ENCODE measurements at regions not wholly inside any gene's neighbourhood (a gene's known extent, or its start where the extent isn't known, plus 50 kb on each side); places are given as distances from the start of the nearest gene placed in this dataset.
"Not testable (repeated sequence)": the region's sequence is repeated elsewhere in the genome, so short reads cannot be mapped to it uniquely, and the experiment has no call there.

DNA sequence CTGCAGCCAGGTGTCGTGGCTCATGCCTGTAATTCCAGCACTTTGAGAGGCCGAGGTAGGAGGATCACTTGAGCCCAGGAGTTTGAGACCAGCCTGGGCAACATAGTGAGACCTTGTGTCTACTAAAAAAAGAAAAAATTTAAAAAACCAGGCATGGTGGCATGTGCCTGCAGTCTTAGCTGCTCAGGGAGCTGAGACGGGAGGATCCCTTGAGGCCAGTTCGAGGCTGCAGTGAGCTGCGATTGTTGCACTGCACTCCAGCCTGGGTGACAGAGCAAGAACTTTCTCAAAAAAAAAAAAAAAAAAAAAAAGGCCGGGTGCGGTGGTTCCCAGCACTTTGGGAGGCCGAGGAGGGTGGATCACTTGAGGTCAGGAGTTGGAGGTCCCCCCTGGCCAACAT is 85.5 kb upstream of the CLDN5 start:
- not testable (repeated sequence) for H3K27ac ChIP-seq (ENCODE audit: insufficient read depth, low read length, poor library complexity, severe bottlenecking); DNase-seq; H3K36me3 ChIP-seq (ENCODE audit: control insufficient read depth, insufficient read depth, low read length); H3K27me3 ChIP-seq (replicated peaks; ENCODE audit: control insufficient read depth, insufficient read depth, low read length, poor library complexity, severe bottlenecking); H3K9me3 ChIP-seq (ENCODE audit: control insufficient read depth, low read length); H3K4me3 ChIP-seq (ENCODE audit: insufficient read depth, low read depth, low read length, poor library complexity, severe bottlenecking)
- peaks cover 13% of the 10 kb centered on the region for H3K4me1 ChIP-seq (ENCODE audit: control insufficient read depth, insufficient read depth, low read length, poor library complexity, severe bottlenecking)

DNA sequence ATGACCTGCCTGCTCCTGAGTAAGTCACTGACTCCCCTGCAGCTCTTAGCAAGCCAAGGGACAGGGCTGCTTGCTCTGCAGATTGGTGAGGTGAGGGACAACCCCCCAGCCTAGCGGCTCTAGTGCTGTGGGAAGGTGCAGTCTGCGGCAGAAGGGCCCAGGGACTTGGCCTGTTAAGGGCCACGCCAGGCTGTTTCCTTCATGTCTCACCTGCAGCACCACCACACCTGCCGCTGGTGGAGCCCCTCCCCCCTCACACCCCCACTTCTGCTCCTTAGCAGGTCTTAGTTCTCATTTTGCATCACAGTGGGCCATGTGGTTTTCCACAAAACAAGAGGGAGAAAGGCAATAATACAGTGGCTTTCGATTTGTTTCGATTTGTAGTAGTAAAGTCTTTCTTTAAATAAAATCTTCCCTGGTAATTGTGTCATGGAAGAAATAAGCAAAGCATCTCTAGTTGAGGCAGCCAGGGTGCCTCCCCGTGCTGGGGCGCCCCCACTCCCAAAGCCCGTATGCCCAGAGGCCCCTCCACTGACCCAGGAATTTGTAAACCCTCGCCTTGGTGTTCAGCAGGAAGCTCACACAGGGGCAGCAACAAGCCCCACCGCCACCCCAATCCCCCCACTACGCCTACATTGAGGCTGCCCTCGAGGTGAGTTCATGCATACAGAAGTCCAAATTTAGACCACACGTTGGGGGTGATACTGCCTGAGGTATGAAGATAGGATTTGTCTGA is 86.5 kb upstream of the CLDN5 start:
- H3K4me3 ChIP-seq (ENCODE audit: insufficient read depth, low read depth, low read length, poor library complexity, severe bottlenecking), result no peak overlapping the region

DNA sequence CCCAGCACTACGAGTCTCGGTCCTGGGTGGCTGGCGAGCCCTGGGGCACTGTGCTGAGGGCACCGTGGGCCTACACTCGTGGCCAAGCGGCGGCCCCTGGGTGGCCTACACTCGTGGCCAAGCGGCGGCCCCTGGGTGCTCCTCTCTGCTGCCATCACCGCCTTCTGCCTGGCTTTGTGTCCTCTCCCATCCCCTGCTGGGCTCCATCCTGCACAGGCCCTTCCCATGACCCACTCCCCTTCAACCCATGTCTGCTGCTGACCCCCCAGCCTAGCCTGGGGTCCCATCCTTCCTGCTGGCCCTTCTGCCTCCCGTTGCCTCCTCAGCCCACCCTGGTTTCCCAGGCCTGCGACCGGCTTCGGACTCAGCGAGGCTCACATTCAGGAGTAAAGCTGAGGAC is 87.4 kb upstream of the CLDN5 start:
- no peak overlapping the region for H3K27ac ChIP-seq (ENCODE audit: insufficient read depth, low read length, poor library complexity, severe bottlenecking)
- H3K4me1 ChIP-seq (ENCODE audit: control insufficient read depth, insufficient read depth, low read length, poor library complexity, severe bottlenecking), result peaks cover 13% of the 10 kb centered on the region
- H3K27me3 ChIP-seq (replicated peaks; ENCODE audit: control insufficient read depth, insufficient read depth, low read length, poor library complexity, severe bottlenecking), result no peaks in the 10 kb centered on the region
- H3K9me3 ChIP-seq (ENCODE audit: control insufficient read depth, low read length), result no peaks in the 10 kb centered on the region
- H3K36me3 ChIP-seq (ENCODE audit: control insufficient read depth, insufficient read depth, low read length), result no peaks in the 10 kb centered on the region
- no peak for DNase-seq
- H3K4me3 ChIP-seq (ENCODE audit: insufficient read depth, low read depth, low read length, poor library complexity, severe bottlenecking), result no peak overlapping the region

More for the DNA sequence above, 86.5 kb upstream of the CLDN5 start:
- H3K9me3 ChIP-seq (ENCODE audit: control insufficient read depth, low read length), result no peaks in the 10 kb centered on the region
- H3K36me3 ChIP-seq (ENCODE audit: control insufficient read depth, insufficient read depth, low read length), result no peaks in the 10 kb centered on the region
- no peak for DNase-seq
- H3K27ac ChIP-seq (ENCODE audit: insufficient read depth, low read length, poor library complexity, severe bottlenecking), result no peak overlapping the region
- H3K27me3 ChIP-seq (replicated peaks; ENCODE audit: control insufficient read depth, insufficient read depth, low read length, poor library complexity, severe bottlenecking), result no peaks in the 10 kb centered on the region
- peaks cover 13% of the 10 kb centered on the region for H3K4me1 ChIP-seq (ENCODE audit: control insufficient read depth, insufficient read depth, low read length, poor library complexity, severe bottlenecking)

DNA sequence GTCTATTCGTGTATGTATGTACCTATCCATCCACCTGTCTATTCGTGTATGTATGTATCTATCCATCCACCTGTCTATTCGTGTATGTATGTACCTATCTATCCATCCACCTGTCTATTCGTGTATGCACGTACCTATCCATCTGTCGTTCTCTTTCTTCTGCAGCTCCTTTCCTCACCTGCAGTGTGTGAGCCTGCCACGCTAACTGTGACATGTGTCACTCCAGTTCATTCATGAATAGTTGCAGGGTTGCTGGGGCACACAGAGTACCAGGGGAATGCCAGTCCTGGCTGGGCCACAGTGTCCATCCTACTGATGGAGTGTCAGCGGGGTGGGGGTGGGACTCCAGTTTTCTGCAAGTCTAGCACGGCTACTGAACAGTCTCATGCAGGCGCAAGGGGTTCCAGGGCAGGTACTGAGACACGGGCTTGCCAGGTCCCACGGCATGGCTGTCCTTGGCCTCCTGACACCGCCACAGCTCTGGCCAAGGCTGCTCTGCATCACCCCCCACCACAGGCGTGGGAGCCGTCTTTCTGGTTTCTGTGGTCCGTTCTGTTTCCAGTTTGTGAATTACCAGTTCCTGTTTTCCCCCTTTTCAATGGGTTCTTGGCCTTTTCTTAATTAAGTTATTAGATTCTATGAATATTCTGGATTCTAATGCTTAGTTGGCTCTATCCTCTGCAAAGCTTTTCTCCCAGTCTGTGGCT is 88.8 kb upstream of the CLDN5 start:
- H3K27me3 ChIP-seq (replicated peaks; ENCODE audit: control insufficient read depth, insufficient read depth, low read length, poor library complexity, severe bottlenecking), result no peaks in the 10 kb centered on the region
- no peak for DNase-seq
- H3K27ac ChIP-seq (ENCODE audit: insufficient read depth, low read length, poor library complexity, severe bottlenecking), result no peak overlapping the region
- no peaks in the 10 kb centered on the region for H3K36me3 ChIP-seq (ENCODE audit: control insufficient read depth, insufficient read depth, low read length)
- H3K9me3 ChIP-seq (ENCODE audit: control insufficient read depth, low read length), result no peaks in the 10 kb centered on the region
- peaks cover 7% of the 10 kb centered on the region for H3K4me1 ChIP-seq (ENCODE audit: control insufficient read depth, insufficient read depth, low read length, poor library complexity, severe bottlenecking)
- H3K4me3 ChIP-seq (ENCODE audit: insufficient read depth, low read depth, low read length, poor library complexity, severe bottlenecking), result no peak overlapping the region

DNA sequence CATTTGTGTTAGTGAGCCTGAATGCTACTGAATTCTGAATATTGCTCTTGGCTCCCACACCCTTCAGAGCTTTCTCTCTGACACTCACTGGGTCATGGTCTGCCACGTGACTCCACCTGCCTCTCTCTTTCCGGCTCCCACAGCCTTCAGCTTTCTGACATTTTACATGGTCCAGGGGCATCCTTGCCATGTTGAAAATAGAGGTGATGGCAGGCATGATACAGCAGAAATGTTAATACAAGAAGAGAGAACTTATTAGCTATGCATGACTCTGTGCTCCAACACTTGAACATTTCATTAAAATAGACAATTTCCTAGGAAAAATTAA is 90.3 kb upstream of the CLDN5 start:
- no peak overlapping the region for H3K27ac ChIP-seq (ENCODE audit: insufficient read depth, low read length, poor library complexity, severe bottlenecking)
- H3K27me3 ChIP-seq (replicated peaks; ENCODE audit: control insufficient read depth, insufficient read depth, low read length, poor library complexity, severe bottlenecking), result no peaks in the 10 kb centered on the region
- H3K4me1 ChIP-seq (ENCODE audit: control insufficient read depth, insufficient read depth, low read length, poor library complexity, severe bottlenecking), result peaks cover 7% of the 10 kb centered on the region
- no peak for DNase-seq
- H3K4me3 ChIP-seq (ENCODE audit: insufficient read depth, low read depth, low read length, poor library complexity, severe bottlenecking), result no peak overlapping the region
- no peaks in the 10 kb centered on the region for H3K36me3 ChIP-seq (ENCODE audit: control insufficient read depth, insufficient read depth, low read length)
- no peaks in the 10 kb centered on the region for H3K9me3 ChIP-seq (ENCODE audit: control insufficient read depth, low read length)

DNA sequence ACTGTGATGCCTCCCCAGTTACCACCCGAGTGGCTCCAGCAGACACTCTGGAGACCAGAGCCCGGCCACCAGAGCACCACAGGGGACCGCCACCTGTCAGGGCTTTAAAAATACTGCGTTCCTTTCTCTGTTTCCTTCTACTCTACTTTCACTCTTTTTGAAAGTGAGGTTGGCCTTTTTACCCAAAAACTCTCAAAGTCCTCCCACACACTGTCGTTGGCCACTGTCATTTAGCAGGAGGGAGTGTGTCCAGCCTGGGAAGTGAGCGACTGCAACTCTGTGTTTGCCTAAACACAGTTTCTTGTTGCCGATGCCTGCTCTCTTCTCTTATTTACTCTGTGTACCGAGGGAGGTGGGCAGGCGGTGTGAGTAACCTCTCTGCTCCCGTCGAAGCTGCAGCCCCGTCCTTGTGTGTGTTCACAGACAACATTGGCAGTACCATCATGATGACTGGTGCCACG is 90.8 kb upstream of the CLDN5 start:
- Histone ChIP-seq H3K9me3 (ENCODE audit: control insufficient read depth, low read length) (no peaks in the 10 kb centered on the region), H3K4me1 (ENCODE audit: control insufficient read depth, insufficient read depth, low read length, poor library complexity, severe bottlenecking) (peaks cover 7% of the 10 kb centered on the region), H3K4me3 (ENCODE audit: insufficient read depth, low read depth, low read length, poor library complexity, severe bottlenecking) (no peak overlapping the region), H3K27ac (ENCODE audit: insufficient read depth, low read length, poor library complexity, severe bottlenecking) (no peak overlapping the region), H3K36me3 (ENCODE audit: control insufficient read depth, insufficient read depth, low read length) (no peaks in the 10 kb centered on the region), H3K27me3 (replicated peaks; ENCODE audit: control insufficient read depth, insufficient read depth, low read length, poor library complexity, severe bottlenecking) (no peaks in the 10 kb centered on the region)
- DNase-seq, result no peak

DNA sequence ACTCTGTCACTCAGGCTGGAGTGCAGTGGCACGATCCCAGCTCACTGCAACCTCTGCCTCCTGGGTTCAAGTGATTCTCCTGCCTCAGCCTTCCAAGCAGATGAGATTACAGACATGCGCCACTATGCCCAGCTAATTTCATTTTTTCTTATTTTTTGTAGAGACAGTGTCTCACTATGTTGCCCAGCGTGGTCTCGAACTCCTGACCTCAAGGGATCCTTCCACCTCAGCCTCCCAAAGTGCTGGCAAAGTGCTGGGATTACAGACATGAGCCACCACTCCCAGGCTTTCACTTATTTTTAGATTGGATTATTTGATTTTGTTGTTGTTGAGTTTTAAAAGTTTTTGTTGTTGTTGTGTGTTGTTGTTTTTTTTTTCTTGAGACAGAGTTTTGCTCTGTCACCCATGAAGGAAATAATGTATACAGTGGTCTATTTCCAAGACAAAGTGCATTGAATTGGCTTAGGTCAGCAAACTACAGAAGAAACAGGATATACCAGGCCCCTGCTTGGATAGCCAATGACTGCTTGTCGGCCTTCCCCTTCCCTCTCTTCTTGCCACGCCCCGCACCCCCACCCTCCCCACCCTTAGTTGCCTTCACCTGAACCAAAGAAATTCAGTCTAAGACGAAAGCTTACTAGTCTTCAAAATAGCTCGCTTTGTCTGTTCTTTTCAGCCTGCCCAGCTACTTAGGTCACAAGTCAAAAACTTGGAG is 91.8 kb upstream of the CLDN5 start:
- Histone ChIP-seq H3K4me3 (ENCODE audit: insufficient read depth, low read depth, low read length, poor library complexity, severe bottlenecking) (no peak overlapping the region), H3K27ac (ENCODE audit: insufficient read depth, low read length, poor library complexity, severe bottlenecking) (no peak overlapping the region), H3K4me1 (ENCODE audit: control insufficient read depth, insufficient read depth, low read length, poor library complexity, severe bottlenecking) (no peaks in the 10 kb centered on the region), H3K9me3 (ENCODE audit: control insufficient read depth, low read length) (no peaks in the 10 kb centered on the region), H3K36me3 (ENCODE audit: control insufficient read depth, insufficient read depth, low read length) (no peaks in the 10 kb centered on the region), H3K27me3 (replicated peaks; ENCODE audit: control insufficient read depth, insufficient read depth, low read length, poor library complexity, severe bottlenecking) (no peaks in the 10 kb centered on the region)
- no peak for DNase-seq

DNA sequence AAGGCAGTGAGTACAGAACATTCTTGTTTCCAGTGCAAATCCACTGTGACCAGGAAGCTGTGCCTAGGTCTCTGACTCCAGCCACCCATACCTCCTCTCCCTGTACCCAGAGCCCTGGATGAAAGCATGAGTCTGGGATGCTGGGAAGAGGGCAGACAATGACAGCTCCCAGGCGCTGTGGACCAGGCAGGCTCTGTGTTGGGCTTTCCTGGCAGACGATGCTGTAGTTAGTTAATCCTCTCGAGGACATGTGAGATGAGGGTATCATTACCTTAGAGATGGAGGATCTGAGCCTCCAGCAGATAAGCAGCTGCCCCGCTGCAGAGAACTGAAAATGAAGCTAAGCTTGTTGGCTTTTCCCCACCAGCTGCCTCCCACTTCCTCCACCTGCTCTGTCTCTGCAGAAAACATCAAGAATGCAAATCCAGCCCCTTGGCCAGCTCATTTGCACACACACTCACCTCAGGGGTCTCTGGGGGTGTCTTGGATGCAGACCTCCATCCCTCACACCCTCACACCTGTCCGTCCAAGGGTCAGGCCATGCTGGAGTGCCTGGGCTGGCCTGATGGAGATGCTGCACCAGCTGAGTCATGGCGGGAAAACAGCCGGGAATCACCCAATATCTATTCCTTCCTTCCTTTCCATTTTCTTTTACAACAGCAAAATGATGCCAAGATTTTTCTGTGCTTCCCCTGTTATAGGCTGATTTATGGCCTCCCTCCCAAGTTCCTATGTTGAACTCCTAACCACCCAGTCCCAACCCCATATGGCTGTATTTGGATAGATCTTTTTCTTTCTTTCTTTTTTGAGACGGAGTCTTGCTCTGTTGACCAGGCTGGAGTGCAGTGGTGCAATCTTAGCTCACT is 94.9 kb upstream of the SEPTIN5 start:
- Histone ChIP-seq H3K27me3 (replicated peaks; ENCODE audit: control insufficient read depth, insufficient read depth, low read length, poor library complexity, severe bottlenecking) (no peaks in the 10 kb centered on the region), H3K36me3 (ENCODE audit: control insufficient read depth, insufficient read depth, low read length) (no peaks in the 10 kb centered on the region), H3K9me3 (ENCODE audit: control insufficient read depth, low read length) (no peaks in the 10 kb centered on the region), H3K4me3 (ENCODE audit: insufficient read depth, low read depth, low read length, poor library complexity, severe bottlenecking) (no peak overlapping the region), H3K27ac (ENCODE audit: insufficient read depth, low read length, poor library complexity, severe bottlenecking) (no peak overlapping the region), H3K4me1 (ENCODE audit: control insufficient read depth, insufficient read depth, low read length, poor library complexity, severe bottlenecking) (no peaks in the 10 kb centered on the region)
- no peak for DNase-seq

DNA sequence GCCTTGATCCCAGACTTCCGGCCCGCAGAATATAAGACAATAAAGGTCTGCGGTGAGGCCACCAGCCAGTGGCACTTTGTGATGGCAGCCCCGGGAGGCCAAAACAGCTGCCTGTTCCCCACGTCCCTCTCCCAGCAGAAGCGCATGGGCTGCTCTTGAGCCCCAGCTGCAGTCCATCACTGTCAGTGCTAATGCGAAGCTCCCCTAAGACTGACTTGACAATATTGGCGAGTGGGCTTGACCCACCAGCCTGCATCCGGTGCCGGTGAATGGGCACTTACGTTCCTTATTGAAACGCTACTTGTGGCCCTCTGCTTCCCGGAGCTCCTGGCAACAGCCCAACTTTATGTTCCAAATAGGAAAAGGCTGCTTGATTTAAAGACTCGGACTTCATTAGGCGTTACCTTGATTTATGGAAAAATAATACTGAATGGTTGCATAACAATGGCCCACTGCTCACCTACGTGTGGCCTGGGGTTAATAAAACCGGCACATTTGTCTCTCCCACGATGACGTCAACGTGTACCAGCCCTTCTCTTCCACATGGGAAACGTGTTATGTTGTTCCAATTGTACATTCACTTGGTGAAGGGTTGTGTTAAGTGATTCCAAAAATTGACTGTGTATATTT is 93.4 kb upstream of the SEPTIN5 start:
- no peaks in the 10 kb centered on the region for H3K36me3 ChIP-seq (ENCODE audit: control insufficient read depth, insufficient read depth, low read length)
- no peaks in the 10 kb centered on the region for H3K9me3 ChIP-seq (ENCODE audit: control insufficient read depth, low read length)
- H3K27ac ChIP-seq (ENCODE audit: insufficient read depth, low read length, poor library complexity, severe bottlenecking), result no peak overlapping the region
- no peaks in the 10 kb centered on the region for H3K4me1 ChIP-seq (ENCODE audit: control insufficient read depth, insufficient read depth, low read length, poor library complexity, severe bottlenecking)
- no peaks in the 10 kb centered on the region for H3K27me3 ChIP-seq (replicated peaks; ENCODE audit: control insufficient read depth, insufficient read depth, low read length, poor library complexity, severe bottlenecking)
- H3K4me3 ChIP-seq (ENCODE audit: insufficient read depth, low read depth, low read length, poor library complexity, severe bottlenecking), result no peak overlapping the region
- DNase-seq, result no peak
